GM10248 (cell line): ENCODE measurements at regions not wholly inside any gene's neighbourhood (a gene's known extent, or its start where the extent isn't known, plus 50 kb on each side); places are given as distances from the start of the nearest gene placed in this dataset.

Experiments
- CTCF ChIA-PET: fragments of 300-600 bp; sonication (Branson Sonifier 250); formaldehyde crosslinking; extraction: SDS; loops from one replicate; lab custom pipeline; 2021; ENCODE audit warnings: antibody characterized with exemption; lab: Yijun Ruan, JAX
- POLR2A ChIA-PET: fragments of 350-650 bp; sonication (Branson Sonifier 250); formaldehyde crosslinking; extraction: SDS; loops from one replicate; lab custom pipeline; 2020; ENCODE audit warnings: antibody characterized with exemption; lab: Yijun Ruan, JAX
- DNase-seq: peaks from one replicate; pipeline ENCODE4 v3.0.0; 2012; ENCODE audit errors: extremely low spot score
- TF ChIP-seq, protein P1 (sequence below): IDR thresholded peaks from 2 replicates; pipeline ENCODE4 v1.5.1; 2012; ENCODE audit warnings: mild to moderate bottlenecking, low read depth; ENCODE audit errors: extremely low read depth, missing control alignments, control extremely low read depth

DNA sequence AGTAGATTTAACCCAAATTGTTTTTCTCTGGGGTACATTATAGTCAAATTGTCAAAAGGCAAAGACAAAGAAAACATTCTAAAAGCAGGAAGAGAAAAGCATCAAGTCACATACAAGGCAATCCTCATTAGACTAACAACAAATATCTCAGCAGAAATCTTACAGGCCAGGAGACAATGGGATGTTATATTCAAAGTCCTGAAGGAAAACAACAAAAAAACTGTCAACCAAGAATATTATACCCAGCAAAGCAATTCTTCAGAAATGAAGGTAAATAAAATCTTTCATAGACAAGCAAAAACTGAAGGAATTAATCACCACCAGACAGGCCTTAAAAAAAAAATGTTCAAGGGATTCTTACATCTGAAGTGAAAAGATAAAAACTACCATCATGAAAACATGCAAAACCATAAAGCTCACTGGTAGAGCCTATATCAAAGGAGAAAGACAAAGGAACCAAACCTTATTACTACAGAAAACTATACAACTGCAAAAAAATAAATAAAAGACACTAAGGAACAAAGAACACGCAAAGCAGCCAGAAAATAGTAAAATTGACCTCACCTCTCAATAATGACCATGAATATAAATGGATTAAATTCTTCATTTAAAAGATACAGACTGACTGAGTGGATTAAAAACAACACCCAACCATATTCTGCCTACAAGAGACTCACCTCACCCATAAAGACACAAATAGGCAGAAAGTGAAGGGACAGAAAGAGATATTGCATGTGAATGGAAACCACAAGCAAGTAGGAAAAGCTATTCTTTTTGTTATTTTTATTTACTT lies 113.8 kb upstream of the ZC3H11B start:
- ChIA-PET POLR2A (no interaction called here), CTCF (interaction anchor here (1.5 kb wide), 1 partner anchor 8 kb away, joined by 3 read pairs; no protein-coding TSS in a partner anchor)
- no peak for DNase-seq
- TF ChIP-seq, protein P1, sequence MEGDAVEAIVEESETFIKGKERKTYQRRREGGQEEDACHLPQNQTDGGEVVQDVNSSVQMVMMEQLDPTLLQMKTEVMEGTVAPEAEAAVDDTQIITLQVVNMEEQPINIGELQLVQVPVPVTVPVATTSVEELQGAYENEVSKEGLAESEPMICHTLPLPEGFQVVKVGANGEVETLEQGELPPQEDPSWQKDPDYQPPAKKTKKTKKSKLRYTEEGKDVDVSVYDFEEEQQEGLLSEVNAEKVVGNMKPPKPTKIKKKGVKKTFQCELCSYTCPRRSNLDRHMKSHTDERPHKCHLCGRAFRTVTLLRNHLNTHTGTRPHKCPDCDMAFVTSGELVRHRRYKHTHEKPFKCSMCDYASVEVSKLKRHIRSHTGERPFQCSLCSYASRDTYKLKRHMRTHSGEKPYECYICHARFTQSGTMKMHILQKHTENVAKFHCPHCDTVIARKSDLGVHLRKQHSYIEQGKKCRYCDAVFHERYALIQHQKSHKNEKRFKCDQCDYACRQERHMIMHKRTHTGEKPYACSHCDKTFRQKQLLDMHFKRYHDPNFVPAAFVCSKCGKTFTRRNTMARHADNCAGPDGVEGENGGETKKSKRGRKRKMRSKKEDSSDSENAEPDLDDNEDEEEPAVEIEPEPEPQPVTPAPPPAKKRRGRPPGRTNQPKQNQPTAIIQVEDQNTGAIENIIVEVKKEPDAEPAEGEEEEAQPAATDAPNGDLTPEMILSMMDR, result no peak

DNA sequence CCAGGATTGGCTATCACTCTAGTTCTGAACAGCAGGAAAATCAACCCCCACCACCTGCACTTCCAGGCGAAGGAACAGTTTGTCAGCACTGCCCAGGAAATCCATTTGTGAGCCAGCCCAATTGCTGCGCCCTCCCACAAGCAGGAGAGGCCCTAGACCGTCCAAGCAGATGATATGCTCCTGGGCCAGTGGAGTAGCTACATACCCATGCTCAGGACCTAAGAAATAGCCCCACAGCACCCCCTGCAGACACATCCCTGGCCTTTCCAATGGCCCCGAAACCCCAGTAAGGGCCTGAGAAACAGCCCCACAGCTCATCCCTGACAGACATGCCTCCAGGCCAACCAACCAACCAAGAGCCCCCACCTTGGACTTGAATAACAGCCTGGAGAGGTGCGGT lies 111.5 kb upstream of the ZC3H11B start:
- POLR2A ChIA-PET, result no interaction called here
- no peak for DNase-seq
- TF ChIP-seq, protein P1, result no peak
- CTCF ChIA-PET, result interaction anchor here (1.0 to 1.8 kb wide), 3 partner anchors 9 to 59 kb away, joined by 3 to 5 read pairs (median 4); no protein-coding TSS in a partner anchor

DNA sequence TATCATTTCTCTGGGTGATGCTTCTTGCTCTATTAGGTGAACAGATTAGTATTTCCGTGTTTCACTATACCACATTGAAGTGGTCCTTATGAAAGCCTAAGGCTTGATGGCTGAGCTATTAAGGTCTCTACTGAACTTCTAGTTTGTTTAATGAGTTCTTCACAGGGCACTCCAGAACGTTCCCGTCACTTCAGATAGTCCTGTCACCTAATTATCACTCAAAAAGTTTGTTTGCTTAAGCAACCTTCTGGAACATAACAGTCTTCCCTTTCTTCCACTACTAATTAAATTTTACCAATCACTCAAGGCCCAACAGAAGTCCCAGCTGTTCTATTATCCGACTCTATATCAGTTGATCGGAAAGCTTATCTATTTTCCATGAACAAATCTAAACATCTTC lies 104.6 kb upstream of the ZC3H11B start:
- ChIA-PET POLR2A (no interaction called here), CTCF (no interaction called here)
- no peak for DNase-seq
- TF ChIP-seq, protein P1, result no peak

DNA sequence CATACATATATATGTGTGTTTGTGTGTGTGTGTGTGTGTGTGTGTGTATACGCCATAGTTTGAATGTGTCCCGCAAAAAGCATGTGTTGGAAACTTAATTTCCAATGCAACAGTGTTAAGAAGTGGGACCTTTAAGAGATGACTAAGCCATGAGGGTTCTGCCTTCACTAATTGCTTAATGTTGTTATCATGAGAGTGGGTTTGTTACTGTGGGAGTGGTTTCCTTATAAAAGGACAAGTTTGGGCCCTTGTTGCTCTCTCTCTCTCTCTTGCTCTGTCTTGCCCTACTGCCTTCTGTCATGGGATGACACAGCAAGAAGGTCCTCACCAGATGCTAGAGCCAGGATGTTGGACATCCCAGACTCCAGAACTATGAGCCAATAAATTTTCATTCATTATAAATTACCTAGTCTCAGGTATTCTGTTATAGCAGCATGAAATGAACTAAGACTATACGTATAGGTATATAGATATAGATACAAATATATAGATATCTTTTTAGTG lies 103.8 kb upstream of the ZC3H11B start:
- ChIA-PET POLR2A (no interaction called here), CTCF (no interaction called here)
- TF ChIP-seq, protein P1, result no peak
- DNase-seq, result no peak

DNA sequence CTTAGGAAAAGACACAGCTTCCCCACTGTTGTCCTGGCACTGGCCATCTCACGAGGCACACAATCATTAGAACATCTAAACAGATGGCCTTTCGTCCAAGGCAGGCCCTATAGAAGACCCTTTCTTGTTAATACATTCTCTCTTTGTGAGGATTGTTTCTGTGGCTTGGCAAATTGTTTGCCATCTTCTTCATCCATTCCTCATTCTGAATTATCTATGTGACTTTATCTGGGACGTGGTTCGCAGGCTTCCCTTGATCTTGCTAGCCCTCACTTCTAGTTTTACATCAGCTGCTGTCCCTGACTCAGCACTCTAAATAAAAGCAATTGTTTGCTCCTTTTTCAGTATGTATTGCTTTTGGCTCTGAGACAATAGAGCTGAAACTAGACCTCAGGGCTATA lies 101.1 kb upstream of the ZC3H11B start:
- POLR2A ChIA-PET, result no interaction called here

DNA sequence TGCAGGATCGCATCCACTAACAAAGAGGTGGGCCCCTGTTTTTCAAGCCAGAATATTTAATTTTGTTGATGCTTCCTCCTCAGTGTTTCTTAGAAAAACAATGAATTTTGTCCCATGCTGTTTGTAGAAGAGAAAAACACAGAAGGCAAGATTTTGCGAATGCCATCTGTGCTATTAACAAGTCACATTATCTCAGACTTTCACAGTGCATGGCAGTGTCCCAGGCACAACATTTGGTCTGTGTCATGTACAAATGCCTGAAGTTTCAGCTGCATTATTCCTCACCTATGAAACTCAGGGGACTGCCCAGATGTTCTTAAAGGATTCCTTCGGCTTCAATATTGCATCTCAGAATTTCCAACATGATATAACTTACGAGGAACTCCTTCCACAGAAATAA lies 99.6 kb upstream of the ZC3H11B start:
- DNase-seq, result no peak
- ChIA-PET POLR2A (no interaction called here), CTCF (no interaction called here)
- TF ChIP-seq, protein P1, result no peak

More for the DNA sequence above, 101.1 kb upstream of the ZC3H11B start:
- TF ChIP-seq, protein P1, result no peak
- CTCF ChIA-PET, result interaction anchor here (0.7 kb wide), 1 partner anchor 17 kb away, joined by 3 read pairs; no protein-coding TSS in a partner anchor
- DNase-seq, result no peak
